OCI-LY3 (cell line): ENCODE measurements at regions not wholly inside any gene's neighbourhood (a gene's known extent, or its start where the extent isn't known, plus 50 kb on each side); places are given as distances from the start of the nearest gene placed in this dataset.
"Not testable (repeated sequence)": the region's sequence is repeated elsewhere in the genome, so short reads cannot be mapped to it uniquely, and the experiment has no call there.

Source experiments
- H2AFZ ChIP-seq: fragments of 200-600, 300-600 bp; shearing (Covaris generic); 2 replicates; pipeline ENCODE4 v1.6.0; 2014; ENCODE audit warnings: antibody characterized with exemption, low read depth, low read length
- H3K27ac ChIP-seq: fragments of 200-600, 300-600 bp; sonication (generic); 2 replicates; pipeline ENCODE4 v1.5.1; 2014; ENCODE audit warnings: mild to moderate bottlenecking, low read length, moderate library complexity, mixed read lengths
- H3K27me3 ChIP-seq: fragments of 200-600, 300-600 bp; sonication (generic); 2 replicates; pipeline ENCODE4 v1.6.1; 2014; ENCODE audit warnings: low read depth, low read length, mixed read lengths
- H3K36me3 ChIP-seq: fragments of 200-600, 300-600 bp; sonication (generic); replicated peaks from 2 replicates; pipeline ENCODE3; 2014; ENCODE audit warnings: low read depth, low read length, mixed read lengths
- H3K4me1 ChIP-seq: fragments of 300-600, 200-600 bp; sonication (generic); 2 replicates; pipeline ENCODE4 v1.6.1; 2014; ENCODE audit warnings: low read length, mixed read lengths
- H3K4me2 ChIP-seq: fragments of 200-600, 300-600 bp; sonication (generic); 2 replicates; pipeline ENCODE4 v1.6.1; 2014; ENCODE audit warnings: low read length, mixed read lengths
- H3K4me3 ChIP-seq: fragments of 300-600, 200-600 bp; sonication (generic); 2 replicates; pipeline ENCODE4 v1.5.1; 2014; ENCODE audit warnings: antibody characterized with exemption, mild to moderate bottlenecking, low read length, moderate library complexity
- H3K79me2 ChIP-seq: fragments of 300-600, 200-600 bp; shearing (Covaris generic); 2 replicates; pipeline ENCODE4 v1.6.1; 2014; ENCODE audit warnings: mild to moderate bottlenecking, low read length, mixed read lengths
- H3K9ac ChIP-seq: fragments of 300-600, 200-600 bp; shearing (Covaris generic); 2 replicates; pipeline ENCODE4 v1.6.0; 2014; ENCODE audit warnings: mild to moderate bottlenecking, low read length, moderate library complexity
- H3K9me3 ChIP-seq: fragments of 200-600, 300-600 bp; shearing (Covaris generic); 2 replicates; pipeline ENCODE4 v1.6.1; 2014; ENCODE audit warnings: low read length, mixed read lengths; ENCODE audit not compliant: insufficient read depth
- H4K20me1 ChIP-seq: fragments of 200-600, 300-600 bp; sonication (generic); 2 replicates; pipeline ENCODE4 v1.6.1; 2016; ENCODE audit warnings: low read length, mixed read lengths; ENCODE audit not compliant: insufficient read depth
- CTCF ChIP-seq: fragments of 200-600, 300-600 bp; sonication (generic); IDR thresholded peaks from 2 replicates; pipeline ENCODE4 v1.5.1; 2014; ENCODE audit warnings: antibody characterized with exemption, low read length, low read depth
- EZH2phosphoT487 ChIP-seq: fragments of 200-600 bp; shearing (Covaris generic); IDR thresholded peaks from 2 replicates; pipeline ENCODE4 v1.6.1; 2018; ENCODE audit warnings: antibody characterized with exemption, mixed run types, low read depth

- Histone ChIP-seq H3K4me1 (no peaks in the 10 kb centered on the region), H2AFZ (no peak overlapping the region), H3K79me2 (no peaks in the 10 kb centered on the region), H3K9me3 (no peaks in the 10 kb centered on the region), H3K36me3 (no peaks in the 10 kb centered on the region), H3K27ac (no peak overlapping the region), H3K9ac (no peak overlapping the region), H3K4me3 (no peak overlapping the region), H3K27me3 (no peaks in the 10 kb centered on the region), H4K20me1 (no peaks in the 10 kb centered on the region), H3K4me2 (no peak overlapping the region)
- TF ChIP-seq CTCF = no peak
- TF ChIP-seq EZH2phosphoT487 = no peak
These were observed 88.1 kb upstream of the SOX21 start for GRCh38 chr13:94800423-94800822.

- Histone ChIP-seq H3K79me2 (no peaks in the 10 kb centered on the region), H3K36me3 (no peaks in the 10 kb centered on the region), H3K9ac (no peak overlapping the region), H3K27me3 (no peaks in the 10 kb centered on the region), H3K4me1 (no peaks in the 10 kb centered on the region), H4K20me1 (no peaks in the 10 kb centered on the region), H3K4me2 (no peak overlapping the region), H3K27ac (no peak overlapping the region), H3K4me3 (no peak overlapping the region), H3K9me3 (no peaks in the 10 kb centered on the region), H2AFZ (no peak overlapping the region)
- no peak for TF ChIP-seq EZH2phosphoT487
- no peak for TF ChIP-seq CTCF
These were observed 87.0 kb upstream of the SOX21 start for GRCh38 chr13:94799299-94799698.

GRCh38 chr13:94798738-94799137 is 86.4 kb upstream of the SOX21 start:
- H3K4me2 ChIP-seq = no peak overlapping the region
- no peak overlapping the region for H3K4me3 ChIP-seq
- H3K79me2 ChIP-seq = no peaks in the 10 kb centered on the region
- H3K9ac ChIP-seq = no peak overlapping the region
- no peaks in the 10 kb centered on the region for H3K27me3 ChIP-seq
- no peaks in the 10 kb centered on the region for H3K36me3 ChIP-seq
- H3K4me1 ChIP-seq = no peaks in the 10 kb centered on the region
- TF ChIP-seq CTCF (no peak), EZH2phosphoT487 (no peak)
- no peaks in the 10 kb centered on the region for H4K20me1 ChIP-seq
- no peak overlapping the region for H2AFZ ChIP-seq
- no peaks in the 10 kb centered on the region for H3K9me3 ChIP-seq
- no peak overlapping the region for H3K27ac ChIP-seq

GRCh38 chr13:94795292-94795691 is 82.9 kb upstream of the SOX21 start:
- Histone ChIP-seq H3K4me2 (no peak overlapping the region), H3K4me1 (no peaks in the 10 kb centered on the region), H3K36me3 (no peaks in the 10 kb centered on the region), H3K27me3 (no peaks in the 10 kb centered on the region), H3K27ac (no peak overlapping the region), H3K9me3 (no peaks in the 10 kb centered on the region), H3K4me3 (no peak overlapping the region), H3K9ac (no peak overlapping the region), H4K20me1 (no peaks in the 10 kb centered on the region), H2AFZ (no peak overlapping the region), H3K79me2 (no peaks in the 10 kb centered on the region)
- TF ChIP-seq EZH2phosphoT487 = no peak
- TF ChIP-seq CTCF = no peak

GRCh38 chr13:94786246-94786645 is 73.9 kb upstream of the SOX21 start:
- H4K20me1 ChIP-seq, H3K9me3 ChIP-seq, H3K9ac ChIP-seq, H3K27ac ChIP-seq, H3K4me1 ChIP-seq, H3K4me2 ChIP-seq, H3K4me3 ChIP-seq, H2AFZ ChIP-seq, H3K79me2 ChIP-seq, H3K27me3 ChIP-seq, H3K36me3 ChIP-seq: not testable (repeated sequence)
